ENCODE measurements at regions not wholly inside any gene's neighbourhood (a gene's known extent, or its start where the extent isn't known, plus 50 kb on each side); places are given as distances from the start of the nearest gene placed in this dataset.

DNA sequence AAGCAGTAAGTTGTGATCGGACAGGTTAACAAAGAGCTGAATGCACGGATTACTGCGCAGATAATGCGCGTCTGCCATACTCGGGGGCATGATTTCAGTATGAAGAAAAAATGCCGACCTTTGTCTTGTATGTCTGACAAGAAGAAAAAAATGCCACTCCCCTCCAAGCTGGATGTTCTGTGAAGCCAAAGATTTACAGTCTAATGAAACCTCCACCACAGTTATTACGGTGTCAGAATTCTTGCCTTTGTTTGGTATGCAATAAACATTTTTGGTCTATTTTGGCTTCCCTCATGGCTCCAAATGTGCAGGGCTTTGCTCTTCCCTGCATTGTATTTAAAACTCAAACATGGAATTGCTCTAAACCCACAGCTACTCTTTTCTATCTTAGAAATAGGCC is 72.2 kb upstream of the THUMPD2 start:
- Histone ChIP-seq H3K9ac (ENCODE audit: low read depth, low read length) (no peak overlapping the region), H3K4me1 (ENCODE audit: control insufficient read depth, insufficient read depth, low read length) (peaks cover 3% of the 10 kb centered on the region; the same call in 1 of the 2 replicates), H4K8ac (ENCODE audit: low read depth in 2 of 2, low read length in 2 of 2) (no peak overlapping the region), H2AK9ac (replicated peaks; ENCODE audit: low read depth, low read length, poor library complexity) (no peak overlapping the region), H2AK5ac (ENCODE audit: low read depth, low read length) (no peak overlapping the region), H4K91ac (ENCODE audit: insufficient read depth, low read depth, low read length) (no peak overlapping the region), H3K9me1 (ENCODE audit: insufficient read depth, low read length) (no peaks in the 10 kb centered on the region), H4K20me1 (ENCODE audit: insufficient read depth, low read length) (no peaks in the 10 kb centered on the region), H3K4me3 (ENCODE audit: insufficient read depth, low read depth, low read length) (no peak overlapping the region), H3K56ac (ENCODE audit: extremely low read depth, insufficient read depth, low read length) (no peak overlapping the region), H3K36me3 (ENCODE audit: control insufficient read depth, insufficient read depth, low read length) (no peaks in the 10 kb centered on the region), H4K5ac (ENCODE audit: low read depth, low read length) (no peak overlapping the region), H2BK120ac (ENCODE audit: low read depth, low read length) (no peak overlapping the region), H3K27me3 (ENCODE audit: control insufficient read depth, insufficient read depth, low read length) (peaks cover 2% of the 10 kb centered on the region; the same call in 1 of the 2 replicates), H3K14ac (replicated peaks; ENCODE audit: low read depth, low read length) (no peak overlapping the region), H3K79me1 (ENCODE audit: low read depth in 1 of 2, low read length in 2 of 2) (no peaks in the 10 kb centered on the region), H2BK5ac (ENCODE audit: low read depth, low read length, poor library complexity, severe bottlenecking) (no peak overlapping the region), H3K4me2 (ENCODE audit: low read depth, low read length) (peak overlapping the region; percentile 30), H3K18ac (ENCODE audit: low read depth, low read length) (no peak overlapping the region), H3K27ac (ENCODE audit: insufficient read depth, low read length) (no peak overlapping the region), H3K4ac (ENCODE audit: low read depth, low read length) (no peak overlapping the region), H2AFZ (replicated peaks; ENCODE audit: low read length, poor library complexity) (no peak overlapping the region), H3K9me3 (ENCODE audit: control insufficient read depth, insufficient read depth, low read length) (no peaks in the 10 kb centered on the region), H3K23ac (ENCODE audit: low read depth, low read length) (no peak overlapping the region), H2BK20ac (ENCODE audit: low read depth, low read length) (no peak overlapping the region), H2BK15ac (ENCODE audit: low read depth, low read length) (no peak overlapping the region)
- ATAC-seq (ENCODE audit: low read depth) (peak; percentile 56), DNase-seq (no peak)
- dilution Hi-C loops (cut with HindIII; ENCODE audit: low sequenced_read_pairs, unreplicated experiment) (no loop called here), in situ Hi-C loops (cut with MboI; ENCODE audit: low sequenced_read_pairs) (no loop called here), intact Hi-C loops (cut with micrococcal nuclease) (no loop called here)
- WGBS, 2 experiments (ENCODE audit: extremely low coverage in 2 of 2, insufficient read length in 1 of 2) = 88% methylated on average over 3 of the region's 8 CpGs; no CpG with 5 or more reads in 1 of the 2 experiments
- ChIA-PET POLR2A (ENCODE audit: unreplicated experiment) (no interaction called here), CTCF (interaction anchor here (0.6 to 2.5 kb wide), 6 partner anchors 14 to 703 kb away, joined by 3 to 13 read pairs (median 4); no protein-coding TSS in a partner anchor)
- BruUV-seq (replicated peaks) = no TSS peak
- TF ChIP-seq MXI1 (IDR thresholded peaks at IDR 0.05; ENCODE audit: borderline replicate concordance, low read depth, low read length) (no peak), POLR2A (IDR thresholded peaks at IDR 0.05; ENCODE audit: low read depth, low read length) (no peak), BHLHE40 (IDR thresholded peaks at IDR 0.05; ENCODE audit: low read depth, low read length) (no peak), FOS (IDR thresholded peaks at IDR 0.05; ENCODE audit: low read depth, low read length) (no peak), MAFK (IDR thresholded peaks at IDR 0.05; ENCODE audit: low read depth, low read length) (no peak), CEBPB (IDR thresholded peaks at IDR 0.05; ENCODE audit: low read depth, low read length) (no peak)
